DOHH2 (cell line): ENCODE measurements at regions not wholly inside any gene's neighbourhood (a gene's known extent, or its start where the extent isn't known, plus 50 kb on each side); places are given as distances from the start of the nearest gene placed in this dataset.

Experiments used
- CTCF ChIP-seq: fragments of 200-600 bp; sonication (generic); IDR thresholded peaks from one replicate; pipeline ENCODE4 v1.5.1; 2014; ENCODE audit warnings: antibody characterized with exemption, mild to moderate bottlenecking, low read depth, low read length; ENCODE audit not compliant: poor library complexity, severe bottlenecking
- EZH2phosphoT487 ChIP-seq: fragments of 200-600 bp; sonication (generic); IDR thresholded peaks from 2 replicates; pipeline ENCODE4 v1.6.1; 2017; ENCODE audit warnings: borderline replicate concordance, mild to moderate bottlenecking, antibody characterized with exemption, low read length, moderate library complexity, mixed read lengths

GRCh38 chr7:10648289-10648688 is 325.4 kb upstream of the PHF14 start:
- no peak for TF ChIP-seq CTCF
- no peak for TF ChIP-seq EZH2phosphoT487
